CD14-positive monocyte (primary cell): ENCODE measurements at regions not wholly inside any gene's neighbourhood (a gene's known extent, or its start where the extent isn't known, plus 50 kb on each side); places are given as distances from the start of the nearest gene placed in this dataset.

Experiments used
- DNase-seq, 3 donors: peaks; one replicate each; pipeline ENCODE4 v3.0.0-alpha.2; 2011 to 2022
- H2AFZ ChIP-seq: 2 replicates; pipeline ENCODE4 v1.6.0; 2012; ENCODE audit warnings: mild to moderate bottlenecking, low read depth, low read length, inconsistent platforms; ENCODE audit not compliant: insufficient read depth, poor library complexity, severe bottlenecking
- H3K27ac ChIP-seq, 2 donors: 1 replicate in 1 of 2; 2 replicates in 1 of 2; pipeline ENCODE4 v1.5.1; 2012 to 2013; ENCODE audit warnings: low read length in 2 of 2, control low read depth in 1 of 2, inconsistent platforms in 1 of 2, low read depth in 1 of 2, mild to moderate bottlenecking in 1 of 2
- H3K27me3 ChIP-seq, 2 donors: one replicate each; pipeline versions ENCODE4 v1.6.0 to v1.6.1; 2011 to 2013; ENCODE audit warnings: low read length in 2 of 2; ENCODE audit not compliant: control insufficient read depth in 2 of 2, insufficient read depth in 2 of 2
- H3K36me3 ChIP-seq, 2 donors: replicated peaks in 1 of 2; 1 replicate in 1 of 2; 2 replicates in 1 of 2; pipeline versions ENCODE4 v1.5.1 to v1.6.1; 2012 to 2013; ENCODE audit warnings: low read length in 2 of 2, control low read depth in 1 of 2, inconsistent platforms in 1 of 2, mild to moderate bottlenecking in 1 of 2; ENCODE audit not compliant: insufficient read depth in 2 of 2, control insufficient read depth in 1 of 2
- H3K4me1 ChIP-seq, 2 donors: 1 replicate in 1 of 2; 2 replicates in 1 of 2; pipeline versions ENCODE4 v1.5.1 to v1.6.1; 2012 to 2013; ENCODE audit warnings: low read length in 2 of 2, control low read depth in 1 of 2, inconsistent platforms in 1 of 2, mild to moderate bottlenecking in 1 of 2, moderate library complexity in 1 of 2; ENCODE audit not compliant: insufficient read depth in 2 of 2, control insufficient read depth in 1 of 2
- H3K4me2 ChIP-seq: replicated peaks from 2 replicates; pipeline ENCODE3; 2012; ENCODE audit warnings: low read length, moderate library complexity, mild to moderate bottlenecking; ENCODE audit not compliant: poor library complexity, severe bottlenecking; ENCODE audit errors: extremely low read depth
- H3K4me3 ChIP-seq, 3 experiments: fragments of 200-600 bp in 1 of 3; sonication (generic) in 1 of 3; replicated peaks in 1 of 3; 1 replicate in 2 of 3; 2 replicates in 1 of 3; pipeline ENCODE4 v1.5.1; 2011 to 2013; ENCODE audit warnings: low read length in 3 of 3, mild to moderate bottlenecking in 3 of 3, control low read depth in 2 of 3, low read depth in 2 of 3, inconsistent platforms in 1 of 3, moderate library complexity in 1 of 3
- H3K79me2 ChIP-seq: 2 replicates; pipeline ENCODE4 v1.6.0; 2012; ENCODE audit warnings: mild to moderate bottlenecking, control low read depth, inconsistent platforms, low read length, moderate library complexity; ENCODE audit not compliant: insufficient read depth
- H3K9ac ChIP-seq: 2 replicates; pipeline ENCODE4 v1.6.0; 2017; ENCODE audit warnings: low read length, mild to moderate bottlenecking; ENCODE audit not compliant: insufficient read depth, poor library complexity, severe bottlenecking
- H3K9me3 ChIP-seq, 2 donors: replicated peaks in 1 of 2; 1 replicate in 1 of 2; 2 replicates in 1 of 2; pipeline versions ENCODE4 v1.5.1 to v1.6.1; 2012 to 2013; ENCODE audit warnings: low read length in 2 of 2, control low read depth in 1 of 2; ENCODE audit not compliant: control insufficient read depth in 1 of 2, insufficient read depth in 1 of 2
- H4K20me1 ChIP-seq: 2 replicates; pipeline ENCODE4 v1.6.0; 2012; ENCODE audit warnings: mild to moderate bottlenecking, low read length, control low read depth, moderate library complexity; ENCODE audit not compliant: insufficient read depth
- H3K27ac Mint-ChIP-seq, 7 donors: one replicate each; pipeline ENCODE4 v1.8.0; 2020; ENCODE audit warnings: mild to moderate bottlenecking in 7 of 7, mixed read lengths in 7 of 7, moderate library complexity in 6 of 7, inconsistent platforms in 2 of 7
- H3K27me3 Mint-ChIP-seq, 3 donors: one replicate each; pipeline ENCODE4 v1.8.0; 2021 to 2022; ENCODE audit warnings: low read depth in 3 of 3, mild to moderate bottlenecking in 3 of 3, mixed read lengths in 3 of 3, moderate library complexity in 3 of 3, inconsistent platforms in 1 of 3
- H3K36me3 Mint-ChIP-seq, 2 donors: one replicate each; pipeline ENCODE4 v1.8.0; 2020; ENCODE audit warnings: mixed read lengths in 2 of 2, inconsistent platforms in 1 of 2, mild to moderate bottlenecking in 1 of 2
- H3K4me1 Mint-ChIP-seq: one replicate; pipeline ENCODE4 v1.8.0; 2020; ENCODE audit warnings: mild to moderate bottlenecking, mixed read lengths
- H3K4me3 Mint-ChIP-seq, 2 donors: one replicate each; pipeline ENCODE4 v1.8.0; 2020; ENCODE audit warnings: mild to moderate bottlenecking in 2 of 2, mixed read lengths in 2 of 2, moderate library complexity in 1 of 2
- H3K9me3 Mint-ChIP-seq, 7 donors: one replicate each; pipeline ENCODE4 v1.8.0; 2020 to 2022; ENCODE audit warnings: mixed read lengths in 7 of 7, mild to moderate bottlenecking in 6 of 7, moderate library complexity in 6 of 7, inconsistent platforms in 2 of 7
- CTCF ChIP-seq: fragments of 200-600 bp; IDR thresholded peaks from one replicate; pipeline ENCODE4 v1.8.0; 2022; ENCODE audit warnings: antibody characterized with exemption, mild to moderate bottlenecking
- WGBS: methylation state at CpG from one replicate; pipeline ENCODE4 v1.1.5; 2013; ENCODE audit warnings: missing lambda C conversion rate; ENCODE audit not compliant: insufficient coverage; 5-methylcytosine and 5-hydroxymethylcytosine counted together
- intact Hi-C, 2 donors: fragments of 100-400 bp; cut with micrococcal nuclease; formaldehyde crosslinking; loops; one replicate each; pipeline versions ENCODE4 v1.15.0 to v1.15.1; 2023

- no peak overlapping the region for H3K27ac Mint-ChIP-seq
- H3K36me3 Mint-ChIP-seq: no peaks in the 10 kb centered on the region
- H3K4me1 ChIP-seq: peaks cover 2 to 7% of the 10 kb centered on the region in 2 donors
- H3K79me2 ChIP-seq: no peaks in the 10 kb centered on the region
- no peak overlapping the region for H2AFZ ChIP-seq
- no peaks in the 10 kb centered on the region for H3K36me3 ChIP-seq
- H3K4me3 ChIP-seq: no peak overlapping the region
- 83% methylated on average over 1 of the region's 3 CpGs for WGBS
- peaks cover 12% of the 10 kb centered on the region for H3K4me1 Mint-ChIP-seq
- intact Hi-C loops: no loop called here
- H3K4me2 ChIP-seq: no peak overlapping the region
- no peak overlapping the region for H3K9ac ChIP-seq
- DNase-seq: no peak
- no peaks in the 10 kb centered on the region for H4K20me1 ChIP-seq
- H3K27me3 Mint-ChIP-seq: peaks cover 0 to 2% (median 0%) of the 10 kb centered on the region in 3 donors
- TF ChIP-seq CTCF: no peak
- H3K9me3 ChIP-seq: no peaks in the 10 kb centered on the region
- no peaks in the 10 kb centered on the region for H3K27me3 ChIP-seq
- H3K27ac ChIP-seq: no peak overlapping the region
- peaks cover 0 to 3% (median 0%) of the 10 kb centered on the region in 7 donors for H3K9me3 Mint-ChIP-seq
- no peak overlapping the region for H3K4me3 Mint-ChIP-seq
Observed at GRCh38 chr3:18082551-18083272, 340.3 kb upstream of the TBC1D5 start.

- Mint-ChIP-seq H3K36me3 (no peaks in the 10 kb centered on the region), H3K27ac (peak overlapping the region in 2 of 7 donors; percentile 7 to 16), H3K4me3 (no peak overlapping the region), H3K4me1 (peaks cover 17% of the 10 kb centered on the region), H3K9me3 (peaks cover 0 to 3% (median 0%) of the 10 kb centered on the region in 7 donors), H3K27me3 (no peaks in the 10 kb centered on the region)
- H3K4me3 ChIP-seq: no peak overlapping the region
- no peaks in the 10 kb centered on the region for H4K20me1 ChIP-seq
- H2AFZ ChIP-seq: no peak overlapping the region
- no peak for DNase-seq
- no peak overlapping the region for H3K9ac ChIP-seq
- H3K36me3 ChIP-seq: no peaks in the 10 kb centered on the region
- TF ChIP-seq CTCF: no peak
- peaks cover 2 to 7% of the 10 kb centered on the region in 2 donors for H3K4me1 ChIP-seq
- no peaks in the 10 kb centered on the region for H3K27me3 ChIP-seq
- H3K9me3 ChIP-seq: no peaks in the 10 kb centered on the region
- H3K4me2 ChIP-seq: no peak overlapping the region
- no peak overlapping the region for H3K27ac ChIP-seq
- intact Hi-C loops: no loop called here
- H3K79me2 ChIP-seq: no peaks in the 10 kb centered on the region
Observed at GRCh38 chr3:18080198-18080689, 337.8 kb upstream of the TBC1D5 start.
